ENCODE measurements at regions not wholly inside any gene's neighbourhood (a gene's known extent, or its start where the extent isn't known, plus 50 kb on each side); places are given as distances from the start of the nearest gene placed in this dataset.

- POLR2A ChIA-PET: no interaction called here
Observed at GRCh38 chr1:193472838-193473398, 286.5 kb upstream of the B3GALT2 start.

More at GRCh38 chr1:193472838-193473398, 286.5 kb upstream of the B3GALT2 start:
- DNase-seq (ENCODE audit: low read depth, low spot score) (no peak), FAIRE-seq (no peak), ATAC-seq (no peak)
- H3K79me2 ChIP-seq (ENCODE audit: control insufficient read depth, insufficient read depth, low read length): no peaks in the 10 kb centered on the region
- WGBS (ENCODE audit: insufficient coverage, insufficient replicate concordance, low lambda C conversion rate, missing lambda C conversion rate): 53% methylated on average over 3 of the region's 3 CpGs
- H4K20me1 ChIP-seq (ENCODE audit: control insufficient read depth, insufficient read depth): no peaks in the 10 kb centered on the region
- no peak overlapping the region for H3K4me3 ChIP-seq
- no peaks in the 10 kb centered on the region; the same call in 2 of the 3 replicates for H3K9me3 ChIP-seq (replicated peaks; ENCODE audit: control insufficient read depth, insufficient read depth, low read length)
- no peak overlapping the region for H2AFZ ChIP-seq (ENCODE audit: control insufficient read depth, low read depth, low read length)
- in situ Hi-C loops (cut with MboI) (no loop called here), intact Hi-C loops (cut with micrococcal nuclease; ENCODE audit: unreplicated experiment) (no loop called here)
- no peak overlapping the region for H3K9ac ChIP-seq (ENCODE audit: control insufficient read depth, insufficient read depth, low read length)
- SMC1A ChIA-PET (ENCODE audit: uncharacterized antibody, unreplicated experiment): no interaction called here
- H3K27ac ChIP-seq (ENCODE audit: control insufficient read depth, insufficient read depth): no peak overlapping the region
- CTCF ChIA-PET: no interaction called here
- no peaks in the 10 kb centered on the region for H3K4me1 ChIP-seq (ENCODE audit: control insufficient read depth, insufficient read depth, low read length)
- no peaks in the 10 kb centered on the region for H3K27me3 ChIP-seq (replicated peaks in 1 of 2; ENCODE audit: control insufficient read depth in 2 of 2, insufficient read depth in 2 of 2, low read length in 1 of 2)
- no peak overlapping the region for H3K4me2 ChIP-seq (ENCODE audit: control insufficient read depth, insufficient read depth)
- no TSS peak for BruUV-seq (replicated peaks)
- RAD21 ChIA-PET (ENCODE audit: unreplicated experiment): no interaction called here
- H3K36me3 ChIP-seq (ENCODE audit: control insufficient read depth in 2 of 2, insufficient read depth in 2 of 2, low read length in 1 of 2): no peaks in the 10 kb centered on the region
- TF ChIP-seq SIX5 (IDR thresholded peaks at IDR 0.05; ENCODE audit: low read depth, low read length, severe bottlenecking) (no peak), MTA3 (IDR thresholded peaks at IDR 0.05; ENCODE audit: borderline replicate concordance, low read length) (no peak), E2F8 (IDR thresholded peaks at IDR 0.05; ENCODE audit: low read depth, partially characterized antibody) (no peak), POLR2AphosphoS2 (IDR thresholded peaks at IDR 0.05; ENCODE audit: low read depth, low read length) (no peak), EP300 (IDR thresholded peaks at IDR 0.05; ENCODE audit: borderline replicate concordance in 1 of 2, control insufficient read depth in 1 of 2, low read depth in 2 of 2, low read length in 2 of 2) (no peak)
